Left colon (tissue), 2 donors: ENCODE measurements at regions not wholly inside any gene's neighbourhood (a gene's known extent, or its start where the extent isn't known, plus 50 kb on each side); places are given as distances from the start of the nearest gene placed in this dataset.
A peak's percentile ranks its signal among the peaks of the same experiment; 100 is the strongest.
"Not testable (repeated sequence)": the region's sequence is repeated elsewhere in the genome, so short reads cannot be mapped to it uniquely, and the experiment has no call there.

ENCODE experiments used
- ATAC-seq: fragments of 200-7000 bp; cut with Tn5 transposase; one replicate; pipeline ENCODE4 v1.9.1; 2020; ENCODE audit warnings: mild to moderate bottlenecking, moderate library complexity
- DNase-seq, 2 donors: peaks; one replicate each; pipeline ENCODE4 v3.0.0-alpha.2; 2020
- intact Hi-C, 2 donors: fragments of 100-400 bp; cut with DNase I in 1 of 2; cut with micrococcal nuclease in 1 of 2; formaldehyde crosslinking; loops; one replicate each; pipeline versions ENCODE4 v1.11.2 to v1.14.0; 2022; cut with DNase I, micrococcal nuclease
- donor health status: DM: no; HTN: no; CAD: no.
- donor health status: DM: yes; HTN: yes; CAD: no.

- no peak for DNase-seq
- intact Hi-C loops = no loop called here
Measured at GRCh38 chr11:23924226-23924625, 572.6 kb upstream of the LUZP2 start.

GRCh38 chr11:23931443-23931842, 565.4 kb upstream of the LUZP2 start:
- no peak for DNase-seq
- intact Hi-C loops = no loop called here
- ATAC-seq = no peak

More at GRCh38 chr11:23924226-23924625, 572.6 kb upstream of the LUZP2 start:
- no peak for ATAC-seq

- DNase-seq = no peak
- ATAC-seq = peak; percentile 99
- intact Hi-C loops = no loop called here
Measured at GRCh38 chr11:23932485-23932898, 564.4 kb upstream of the LUZP2 start.

- DNase-seq (no peak), ATAC-seq (no peak)
- intact Hi-C loops = no loop called here
Measured at GRCh38 chr11:23933721-23934120, 563.1 kb upstream of the LUZP2 start.

GRCh38 chr11:23934671-23935270, 562.1 kb upstream of the LUZP2 start:
- intact Hi-C loops, DNase-seq, ATAC-seq: not testable (repeated sequence)

- intact Hi-C loops, DNase-seq: not testable (repeated sequence)
Measured at GRCh38 chr11:23942117-23942815, 554.6 kb upstream of the LUZP2 start.

GRCh38 chr11:23944923-23945322, 551.9 kb upstream of the LUZP2 start:
- DNase-seq (no peak), ATAC-seq (no peak)
- intact Hi-C loops = no loop called here

More at GRCh38 chr11:23942117-23942815, 554.6 kb upstream of the LUZP2 start:
- not testable (repeated sequence) for ATAC-seq

- intact Hi-C loops = no loop called here
Measured at GRCh38 chr11:23947883-23948282, 549.0 kb upstream of the LUZP2 start.

GRCh38 chr11:23948851-23949250, 548.0 kb upstream of the LUZP2 start:
- intact Hi-C loops = no loop called here
- ATAC-seq = no peak

More at GRCh38 chr11:23947883-23948282, 549.0 kb upstream of the LUZP2 start:
- no peak for ATAC-seq
- no peak for DNase-seq

GRCh38 chr11:23953951-23954710, 542.7 kb upstream of the LUZP2 start:
- intact Hi-C loops = no loop called here
- ATAC-seq (no peak), DNase-seq (no peak)

More at GRCh38 chr11:23948851-23949250, 548.0 kb upstream of the LUZP2 start:
- DNase-seq = no peak

- ATAC-seq (no peak), DNase-seq (no peak)
- intact Hi-C loops = no loop called here
Measured at GRCh38 chr11:23954730-23955129, 542.1 kb upstream of the LUZP2 start.

GRCh38 chr11:23956586-23956985, 540.3 kb upstream of the LUZP2 start:
- intact Hi-C loops = no loop called here
- ATAC-seq (no peak), DNase-seq (no peak)

GRCh38 chr11:23957314-23957713, 539.5 kb upstream of the LUZP2 start:
- intact Hi-C loops = no loop called here
- DNase-seq (no peak), ATAC-seq (no peak)

- intact Hi-C loops = no loop called here
- no peak for ATAC-seq
- no peak for DNase-seq
Measured at GRCh38 chr11:23959462-23959861, 537.4 kb upstream of the LUZP2 start.

- ATAC-seq (no peak), DNase-seq (no peak)
- intact Hi-C loops = no loop called here
Measured at GRCh38 chr11:23961503-23962338, 535.1 kb upstream of the LUZP2 start.

GRCh38 chr11:23973244-23973643, 523.6 kb upstream of the LUZP2 start:
- ATAC-seq = no peak

GRCh38 chr11:23974051-23974450, 522.8 kb upstream of the LUZP2 start:
- DNase-seq (no peak), ATAC-seq (no peak)
- intact Hi-C loops = no loop called here

More at GRCh38 chr11:23973244-23973643, 523.6 kb upstream of the LUZP2 start:
- no peak for DNase-seq
- intact Hi-C loops = no loop called here

GRCh38 chr11:23974601-23975000, 522.3 kb upstream of the LUZP2 start:
- DNase-seq (no peak), ATAC-seq (no peak)
- intact Hi-C loops = no loop called here

- no peak for DNase-seq
- ATAC-seq = no peak
- intact Hi-C loops = no loop called here
Measured at GRCh38 chr11:23976426-23976825, 520.4 kb upstream of the LUZP2 start.
